Ectodermal cell (in vitro differentiated cells): ENCODE measurements at regions not wholly inside any gene's neighbourhood (a gene's known extent, or its start where the extent isn't known, plus 50 kb on each side); places are given as distances from the start of the nearest gene placed in this dataset.

Experiments used
- H3K27ac ChIP-seq: 2 replicates; pipeline ENCODE4 v1.7.0; 2013; ENCODE audit warnings: mild to moderate bottlenecking, low read depth, low read length; ENCODE audit not compliant: insufficient read depth, poor library complexity, severe bottlenecking
- H3K27me3 ChIP-seq: 2 replicates; pipeline ENCODE4 v1.7.0; 2013; ENCODE audit warnings: mild to moderate bottlenecking, low read length; ENCODE audit not compliant: insufficient read depth, control insufficient read depth, poor library complexity, severe bottlenecking
- H3K36me3 ChIP-seq: one replicate; pipeline ENCODE4 v1.7.0; 2013; ENCODE audit warnings: low read length; ENCODE audit not compliant: control insufficient read depth, insufficient read depth
- H3K4me1 ChIP-seq: one replicate; pipeline ENCODE4 v1.7.0; 2013; ENCODE audit warnings: low read length; ENCODE audit not compliant: control insufficient read depth, insufficient read depth
- H3K4me3 ChIP-seq: 2 replicates; pipeline ENCODE4 v1.7.0; 2013; ENCODE audit warnings: low read depth, low read length, control low read depth; ENCODE audit not compliant: insufficient read depth
- H3K9me3 ChIP-seq: 2 replicates; pipeline ENCODE4 v1.7.0; 2013; ENCODE audit warnings: mild to moderate bottlenecking, low read length, moderate library complexity; ENCODE audit not compliant: control insufficient read depth
- WGBS, 2 experiments: methylation state at CpG; one replicate each; pipeline ENCODE4 v1.1.7; 2013; ENCODE audit warnings: missing lambda C conversion rate in 2 of 2; 5-methylcytosine and 5-hydroxymethylcytosine counted together

DNA sequence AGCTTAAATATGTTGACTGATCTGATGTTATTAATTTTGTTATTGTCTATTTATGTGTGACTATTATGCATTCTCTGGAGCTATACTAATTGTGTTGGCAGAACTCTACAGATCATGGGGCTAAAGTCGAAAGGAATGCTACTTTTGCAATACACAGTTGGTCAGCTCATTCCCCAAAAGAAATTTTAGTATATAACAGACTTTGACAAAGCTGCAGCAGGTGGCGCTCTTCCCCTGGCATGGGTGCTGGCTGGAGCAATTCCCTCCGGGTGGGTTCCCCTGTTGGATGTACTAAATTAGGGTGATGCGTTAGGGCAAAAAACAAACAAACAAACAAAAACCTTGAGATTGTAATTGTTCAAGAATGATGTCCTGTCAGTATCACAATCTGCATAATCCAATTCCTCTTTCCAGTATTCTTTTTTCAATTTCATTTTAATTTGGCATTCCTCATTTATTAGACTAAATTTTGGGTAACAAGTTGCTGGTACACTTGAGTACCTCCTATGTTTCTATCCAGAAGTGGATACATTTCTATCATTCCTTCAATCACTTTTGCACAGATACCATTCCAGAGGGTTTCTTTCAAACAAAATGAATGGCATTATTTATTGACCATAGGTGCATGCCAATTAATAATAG is 322.8 kb upstream of the EDNRB start:
- no peaks in the 10 kb centered on the region for H3K27me3 ChIP-seq
- no peaks in the 10 kb centered on the region for H3K36me3 ChIP-seq
- no peaks in the 10 kb centered on the region for H3K9me3 ChIP-seq
- no peak overlapping the region for H3K27ac ChIP-seq
- H3K4me1 ChIP-seq = no peaks in the 10 kb centered on the region
- 15 to 21% methylated on average over 4 of the region's 4 CpGs for WGBS, 2 experiments
- H3K4me3 ChIP-seq = no peak overlapping the region

DNA sequence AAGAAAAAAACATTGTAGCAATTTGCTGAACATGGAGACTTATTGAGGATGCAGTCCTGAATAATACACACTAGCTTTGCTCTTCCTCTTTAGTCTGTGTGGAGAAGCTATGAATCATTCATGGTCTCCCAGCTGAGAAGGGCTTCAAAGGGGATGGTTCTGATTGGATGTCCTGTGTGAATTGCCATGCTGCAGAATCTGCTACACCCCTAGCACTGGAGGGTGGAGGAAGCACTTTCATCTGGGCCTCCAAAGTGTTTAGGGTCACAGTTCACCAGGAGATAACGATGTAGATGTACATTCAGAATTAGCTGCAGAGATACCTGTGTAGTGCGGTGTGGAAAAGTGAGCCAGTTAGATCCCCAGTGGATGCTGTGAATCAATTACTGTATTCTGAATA is 321.1 kb upstream of the EDNRB start:
- WGBS, 2 experiments = 80 to 84% methylated on average over 2 of the region's 2 CpGs
- no peak overlapping the region for H3K4me3 ChIP-seq
- H3K27me3 ChIP-seq = no peaks in the 10 kb centered on the region
- H3K36me3 ChIP-seq = no peaks in the 10 kb centered on the region
- no peaks in the 10 kb centered on the region for H3K9me3 ChIP-seq
- no peaks in the 10 kb centered on the region for H3K4me1 ChIP-seq
- no peak overlapping the region for H3K27ac ChIP-seq

DNA sequence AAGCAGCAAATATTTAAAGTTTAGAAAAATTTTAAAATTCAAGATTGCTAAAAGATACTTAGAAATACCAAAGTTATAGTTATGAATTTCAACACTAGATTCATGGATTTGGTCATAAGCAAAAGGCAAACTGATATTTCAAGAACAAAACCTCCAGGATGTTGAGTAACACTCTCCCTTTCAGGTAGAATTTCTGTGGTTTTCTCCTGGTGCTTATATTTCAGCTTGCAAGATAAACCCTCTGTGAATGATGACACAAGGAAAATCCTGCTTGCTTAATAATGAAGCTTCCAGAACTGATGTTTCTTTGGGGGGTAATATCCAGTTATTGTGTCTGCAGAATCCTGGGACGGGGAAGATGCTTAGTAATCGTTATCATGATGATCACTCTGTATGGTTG is 320.3 kb upstream of the EDNRB start:
- no peaks in the 10 kb centered on the region for H3K4me1 ChIP-seq
- H3K9me3 ChIP-seq = no peaks in the 10 kb centered on the region
- H3K4me3 ChIP-seq = no peak overlapping the region
- no peaks in the 10 kb centered on the region for H3K27me3 ChIP-seq
- 95 to 96% methylated on average over 2 of the region's 2 CpGs for WGBS, 2 experiments
- H3K36me3 ChIP-seq = no peaks in the 10 kb centered on the region
- H3K27ac ChIP-seq = no peak overlapping the region

DNA sequence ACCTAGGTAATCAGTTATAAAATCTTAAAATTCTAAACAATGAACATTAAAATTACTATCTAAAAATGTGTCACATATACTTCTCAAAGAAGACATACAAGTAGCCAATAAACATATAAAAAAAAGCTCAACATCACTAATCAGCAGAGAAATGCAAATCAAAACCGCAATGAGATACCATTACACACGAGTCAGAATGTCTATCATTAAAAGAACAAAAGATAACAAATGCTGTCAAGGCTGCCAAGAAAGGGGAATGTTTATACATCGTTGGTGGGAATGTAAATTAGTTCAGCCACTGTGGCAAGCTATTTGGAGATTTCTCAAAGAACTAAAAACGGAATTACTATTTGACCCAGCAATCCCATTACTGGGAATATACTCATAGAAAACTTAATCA is 310.3 kb upstream of the EDNRB start:
- Histone ChIP-seq H3K27ac (no peak overlapping the region), H3K36me3 (no peaks in the 10 kb centered on the region), H3K4me1 (no peaks in the 10 kb centered on the region), H3K27me3 (no peaks in the 10 kb centered on the region), H3K9me3 (no peaks in the 10 kb centered on the region), H3K4me3 (no peak overlapping the region)
- 89 to 92% methylated on average over 3 to 4 of the region's 4 CpGs for WGBS, 2 experiments

DNA sequence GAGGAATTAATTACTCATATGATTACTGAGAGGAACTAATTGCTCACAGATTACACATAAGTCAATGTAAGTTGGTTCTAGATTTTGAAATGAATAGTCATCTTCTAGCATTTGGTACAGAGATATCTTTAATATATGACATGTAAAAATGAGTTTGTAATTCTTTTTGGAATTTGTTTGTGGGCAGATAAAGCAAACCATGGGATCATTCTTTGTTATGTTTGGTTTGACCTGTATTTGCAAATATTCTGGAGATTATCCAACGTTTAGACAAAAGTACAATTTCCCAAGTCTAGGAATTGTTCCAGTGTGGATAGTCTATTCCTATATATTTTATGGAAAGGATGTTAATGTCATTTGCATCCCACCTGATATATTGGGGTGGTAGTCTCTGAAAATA is 309.6 kb upstream of the EDNRB start:
- Histone ChIP-seq H3K27me3 (no peaks in the 10 kb centered on the region), H3K36me3 (no peaks in the 10 kb centered on the region), H3K4me3 (no peak overlapping the region), H3K9me3 (no peaks in the 10 kb centered on the region), H3K4me1 (no peaks in the 10 kb centered on the region), H3K27ac (no peak overlapping the region)
- WGBS, 2 experiments = 100% methylated on average over 1 of the region's 1 CpG

DNA sequence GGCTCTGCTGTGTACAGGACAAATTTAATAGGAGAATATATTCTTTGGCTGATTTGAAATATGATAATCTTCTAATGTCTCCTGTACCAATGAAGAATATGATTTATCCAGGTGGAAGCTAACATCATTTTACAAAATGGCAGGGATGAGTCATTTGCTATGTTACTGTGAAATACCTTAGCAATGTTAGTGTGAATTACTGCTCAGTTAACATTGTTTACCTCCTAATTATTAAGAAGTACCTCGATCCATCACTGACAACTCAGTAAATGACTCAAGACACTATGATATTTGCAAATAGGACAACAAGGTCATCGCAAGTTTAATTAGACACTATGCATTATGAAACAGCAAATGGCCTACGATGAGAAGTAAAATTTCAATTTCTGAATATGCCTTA is 309.1 kb upstream of the EDNRB start:
- H3K27ac ChIP-seq = no peak overlapping the region
- 92 to 100% methylated on average over 2 to 3 of the region's 3 CpGs for WGBS, 2 experiments
- no peak overlapping the region for H3K4me3 ChIP-seq
- no peaks in the 10 kb centered on the region for H3K27me3 ChIP-seq
- no peaks in the 10 kb centered on the region for H3K4me1 ChIP-seq
- H3K9me3 ChIP-seq = no peaks in the 10 kb centered on the region
- H3K36me3 ChIP-seq = no peaks in the 10 kb centered on the region

DNA sequence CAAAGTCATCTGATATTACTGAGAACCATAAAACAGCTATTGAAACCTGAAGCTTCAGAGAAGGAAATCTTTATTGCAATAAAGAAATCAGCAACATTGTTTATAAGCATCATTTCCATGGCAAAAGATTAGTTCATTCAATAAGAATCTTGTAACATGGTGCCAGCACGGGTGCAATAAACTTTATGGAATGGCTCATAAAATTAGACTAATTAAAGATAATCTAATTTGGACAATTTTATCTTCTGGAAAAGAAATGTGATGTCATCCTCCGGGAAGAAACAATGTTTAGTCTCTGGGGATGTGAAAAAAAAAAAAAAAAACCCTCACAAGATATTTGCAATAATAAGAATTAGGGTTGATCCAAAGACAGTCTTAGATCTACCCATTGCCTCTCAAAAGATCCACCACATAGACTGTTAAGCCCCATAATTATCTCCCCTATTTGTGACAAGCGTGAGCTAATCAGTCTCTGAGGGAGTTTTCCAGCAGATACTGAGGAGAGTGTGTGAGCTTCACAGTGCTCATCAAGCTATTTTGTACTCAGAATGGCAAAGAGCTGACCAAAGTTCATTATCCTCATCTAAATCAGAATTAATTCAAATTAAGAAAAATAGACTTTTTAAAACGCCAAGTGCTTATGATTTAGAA is 297.0 kb upstream of the EDNRB start:
- Histone ChIP-seq H3K4me3 (no peak overlapping the region), H3K36me3 (no peaks in the 10 kb centered on the region), H3K27me3 (no peaks in the 10 kb centered on the region), H3K4me1 (peaks cover 14% of the 10 kb centered on the region), H3K27ac (no peak overlapping the region), H3K9me3 (no peaks in the 10 kb centered on the region)
- 83 to 100% methylated on average over 1 to 3 of the region's 4 CpGs for WGBS, 2 experiments

DNA sequence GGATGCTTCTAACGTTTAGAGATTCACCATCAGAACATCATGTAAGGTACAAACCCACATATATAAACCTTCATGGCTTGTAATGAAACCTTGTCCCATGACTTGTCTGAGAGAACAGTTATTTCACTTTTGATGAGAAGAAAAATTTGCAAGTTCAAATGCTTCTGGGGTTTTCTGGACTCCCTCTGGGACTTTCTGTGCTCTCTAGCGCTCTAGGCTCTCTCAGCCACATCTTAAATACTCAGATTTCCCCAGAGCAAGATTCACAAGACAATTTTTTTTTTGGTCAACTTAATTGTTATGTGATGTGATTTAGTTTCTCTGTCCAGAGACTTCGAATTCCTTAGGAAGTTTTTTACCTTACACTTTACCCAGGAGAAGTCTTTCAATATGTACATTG is 282.8 kb upstream of the EDNRB start:
- WGBS, 2 experiments = 92 to 98% methylated on average over 2 to 3 of the region's 3 CpGs
- H3K9me3 ChIP-seq = no peaks in the 10 kb centered on the region
- H3K27ac ChIP-seq = no peak overlapping the region
- H3K27me3 ChIP-seq = no peaks in the 10 kb centered on the region
- no peak overlapping the region for H3K4me3 ChIP-seq
- H3K36me3 ChIP-seq = no peaks in the 10 kb centered on the region
- H3K4me1 ChIP-seq = no peaks in the 10 kb centered on the region

DNA sequence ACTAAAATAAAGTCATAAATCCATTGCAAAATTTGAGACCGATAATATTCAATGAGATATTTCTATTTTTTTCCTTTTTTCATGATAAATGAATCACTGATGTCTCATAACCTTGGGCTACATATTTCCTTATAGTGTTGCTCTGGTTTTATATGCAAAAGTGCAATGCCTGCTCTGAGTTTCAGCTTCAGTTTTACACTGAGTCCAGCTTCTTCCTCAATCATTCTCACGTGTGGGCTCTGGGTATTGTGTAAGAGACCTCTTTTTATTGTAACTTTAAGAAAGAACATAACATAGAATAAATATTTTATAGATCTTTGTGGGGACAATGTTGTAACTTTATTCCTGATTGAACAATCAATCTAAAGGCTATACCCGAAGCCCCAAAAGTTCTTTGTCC is 280.2 kb upstream of the EDNRB start:
- Histone ChIP-seq H3K4me1 (no peaks in the 10 kb centered on the region), H3K4me3 (no peak overlapping the region), H3K36me3 (no peaks in the 10 kb centered on the region), H3K27ac (no peak overlapping the region), H3K9me3 (no peaks in the 10 kb centered on the region), H3K27me3 (no peaks in the 10 kb centered on the region)
- 92% methylated on average over 2 of the region's 3 CpGs; no CpG with 5 or more reads in 1 of the 2 experiments for WGBS, 2 experiments

DNA sequence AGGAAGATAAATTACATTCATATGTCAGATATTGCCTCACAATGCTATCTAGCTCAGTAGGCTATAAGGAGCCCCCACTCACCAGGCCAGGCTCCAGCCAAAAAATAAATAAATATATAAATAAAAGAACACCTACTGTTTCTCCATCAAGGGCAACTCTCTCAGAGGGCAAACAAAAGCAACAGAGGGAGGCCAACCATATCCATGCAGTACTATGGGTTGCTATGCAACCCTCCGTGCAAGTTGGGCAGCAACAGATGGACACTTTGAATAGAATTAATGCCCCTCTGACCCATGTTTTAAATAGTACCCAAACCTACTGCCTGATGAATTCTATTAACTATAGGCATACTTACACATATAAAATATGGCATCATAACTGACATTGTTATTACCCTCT is 279.8 kb upstream of the EDNRB start:
- H3K27me3 ChIP-seq = no peaks in the 10 kb centered on the region
- 71 to 81% methylated on average over 1 of the region's 1 CpG for WGBS, 2 experiments
- no peak overlapping the region for H3K27ac ChIP-seq
- H3K4me3 ChIP-seq = no peak overlapping the region
- H3K9me3 ChIP-seq = no peaks in the 10 kb centered on the region
- no peaks in the 10 kb centered on the region for H3K36me3 ChIP-seq
- H3K4me1 ChIP-seq = no peaks in the 10 kb centered on the region
